HepG2 (cell line): ENCODE measurements at regions not wholly inside any gene's neighbourhood (a gene's known extent, or its start where the extent isn't known, plus 50 kb on each side); places are given as distances from the start of the nearest gene placed in this dataset.

ENCODE experiments used
- ASH2L ChIP-seq: fragments of 300-600, 200-600 bp; sonication (generic); IDR thresholded peaks from 2 replicates; pipeline ENCODE4 v1.7.0; 2017; ENCODE audit warnings: low read depth, mild to moderate bottlenecking, moderate library complexity, mixed read lengths, low read length; ENCODE audit not compliant: insufficient read length
- BRD4 ChIP-seq: sonication (generic); formaldehyde crosslinking; IDR thresholded peaks from 2 replicates; pipeline ENCODE4 v1.4.0; 2020; ENCODE audit warnings: missing genetic modification reagents
- BRF2 ChIP-seq: sonication (generic); formaldehyde crosslinking; IDR thresholded peaks from 2 replicates; pipeline ENCODE4 v1.8.1; 2022; ENCODE audit warnings: mild to moderate bottlenecking, missing genetic modification reagents
- CREB3 ChIP-seq: sonication (generic); formaldehyde crosslinking; IDR thresholded peaks from 2 replicates; pipeline ENCODE4 v1.5.0; 2020; ENCODE audit warnings: missing genetic modification reagents
- DRAP1 ChIP-seq: IDR thresholded peaks from 2 replicates; pipeline ENCODE4 v1.6.1; 2016; ENCODE audit warnings: missing genetic modification reagents, missing compliant biosample characterization
- FOXK2 ChIP-seq: fragments of 450-650 bp; IDR thresholded peaks from 2 replicates; pipeline ENCODE4 v1.6.1; 2016
- JUNB ChIP-seq: sonication (generic); formaldehyde crosslinking; IDR thresholded peaks from 2 replicates; pipeline ENCODE4 v1.8.0; 2022; ENCODE audit warnings: missing genetic modification reagents, mild to moderate bottlenecking, borderline replicate concordance
- MBNL3 ChIP-seq: fragments of 250-450 bp; sonication (Bioruptor Pico); conservative IDR thresholded peaks from 2 replicates; pipeline ENCODE4 v1.8.0; 2022; ENCODE audit warnings: mild to moderate bottlenecking, inconsistent platforms
- MEIS2 ChIP-seq: sonication (generic); formaldehyde crosslinking; IDR thresholded peaks from 2 replicates; pipeline ENCODE4 v1.9.0; 2021; ENCODE audit warnings: mild to moderate bottlenecking, missing genetic modification reagents
- NFRKB ChIP-seq: fragments of 450-650 bp; IDR thresholded peaks from 2 replicates; pipeline ENCODE4 v1.6.1; 2017
- PHF21A ChIP-seq: sonication (generic); formaldehyde crosslinking; IDR thresholded peaks from 2 replicates; pipeline ENCODE4 v1.5.0; 2020; ENCODE audit warnings: mild to moderate bottlenecking, missing genetic modification reagents
- PHF5A ChIP-seq: IDR thresholded peaks from one replicate; pipeline ENCODE4 v1.6.1; 2018; ENCODE audit warnings: low read depth, missing genetic modification reagents; ENCODE audit not compliant: unreplicated experiment
- POLR2A ChIP-seq, 2 experiments: IDR thresholded peaks; 2 replicates each; pipeline ENCODE4 v1.6.1; 2011; ENCODE audit warnings: low read depth in 2 of 2, low read length in 2 of 2, mild to moderate bottlenecking in 1 of 2, moderate library complexity in 1 of 2; ENCODE audit not compliant: insufficient read depth in 1 of 2
- SOX6 ChIP-seq, 2 experiments: fragments of 450-650 bp in 1 of 2; sonication (generic) in 1 of 2; formaldehyde crosslinking in 1 of 2; IDR thresholded peaks; 2 replicates each; pipeline versions ENCODE4 v1.4.0 to v1.6.1; 2017 to 2020; ENCODE audit warnings: antibody characterized with exemption in 1 of 2, mild to moderate bottlenecking in 1 of 2, missing genetic modification reagents in 1 of 2
- SPEN ChIP-seq: sonication (generic); formaldehyde crosslinking; IDR thresholded peaks from 2 replicates; pipeline ENCODE4 v1.5.1; 2020; ENCODE audit warnings: low read depth, mild to moderate bottlenecking, missing genetic modification reagents
- ZFP82 ChIP-seq: sonication (generic); formaldehyde crosslinking; IDR thresholded peaks from 2 replicates; pipeline ENCODE4 v1.5.1; 2020; ENCODE audit warnings: mild to moderate bottlenecking, missing genetic modification reagents, borderline replicate concordance
- ZMAT3 ChIP-seq: sonication (generic); formaldehyde crosslinking; conservative IDR thresholded peaks from 2 replicates; pipeline ENCODE4 v1.7.0; 2021; ENCODE audit warnings: missing genetic modification reagents
- ZNF292 ChIP-seq: sonication (generic); formaldehyde crosslinking; IDR thresholded peaks from 2 replicates; pipeline ENCODE4 v1.8.1; 2022; ENCODE audit warnings: mild to moderate bottlenecking, low read depth, missing genetic modification reagents, borderline replicate concordance
- ZNF614 ChIP-seq: IDR thresholded peaks from 2 replicates; pipeline ENCODE4 v1.6.1; 2018; ENCODE audit warnings: missing biosample characterization, missing genetic modification reagents, inconsistent platforms, borderline replicate concordance
- ZNF616 ChIP-seq: sonication (generic); formaldehyde crosslinking; IDR thresholded peaks from 2 replicates; pipeline ENCODE4 v1.5.0; 2020; ENCODE audit warnings: low read depth, mild to moderate bottlenecking, missing genetic modification reagents
- ZNF703 ChIP-seq: sonication (generic); formaldehyde crosslinking; IDR thresholded peaks from 2 replicates; pipeline ENCODE4 v1.5.1; 2020; ENCODE audit warnings: missing genetic modification reagents, mild to moderate bottlenecking, moderate library complexity, borderline replicate concordance
- TF ChIP-seq, protein P1 (sequence below): fragments of 450-650 bp; IDR thresholded peaks from 2 replicates; pipeline ENCODE4 v1.6.1; 2017

DNA sequence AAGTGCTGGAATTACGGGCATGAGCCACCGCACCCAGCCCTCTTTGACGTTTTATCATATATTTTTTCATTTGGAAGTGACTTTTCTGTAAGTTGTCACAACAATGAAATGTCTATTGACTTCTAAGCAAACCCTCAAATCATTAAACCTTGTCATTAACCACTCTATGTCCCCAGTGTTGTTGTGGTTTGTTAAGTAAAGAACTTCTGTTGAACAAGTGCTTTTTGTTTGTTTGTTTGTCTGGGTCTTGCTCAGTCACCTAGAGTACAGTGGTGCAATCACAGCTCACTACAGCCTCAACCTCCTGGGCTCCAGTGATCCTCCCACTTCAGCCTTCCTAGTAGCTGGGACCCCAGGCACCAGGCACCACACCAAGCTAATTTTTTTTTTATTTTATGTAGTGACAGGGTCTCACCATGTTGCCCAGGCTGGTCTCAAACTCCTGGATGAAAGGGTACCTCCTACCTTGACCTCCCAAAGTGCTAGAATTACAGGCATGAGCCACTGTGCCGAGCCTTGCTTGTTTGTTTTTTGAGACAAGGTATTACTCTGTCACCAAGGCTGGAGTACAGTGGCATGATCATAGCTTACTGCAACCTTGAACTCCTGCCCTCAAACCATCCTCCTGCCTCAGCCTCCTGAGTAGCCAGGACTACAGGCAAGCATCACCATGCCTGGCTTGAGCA lies 57.6 kb upstream of the LOC128125822 start (continued):
- TF ChIP-seq, protein P1, sequence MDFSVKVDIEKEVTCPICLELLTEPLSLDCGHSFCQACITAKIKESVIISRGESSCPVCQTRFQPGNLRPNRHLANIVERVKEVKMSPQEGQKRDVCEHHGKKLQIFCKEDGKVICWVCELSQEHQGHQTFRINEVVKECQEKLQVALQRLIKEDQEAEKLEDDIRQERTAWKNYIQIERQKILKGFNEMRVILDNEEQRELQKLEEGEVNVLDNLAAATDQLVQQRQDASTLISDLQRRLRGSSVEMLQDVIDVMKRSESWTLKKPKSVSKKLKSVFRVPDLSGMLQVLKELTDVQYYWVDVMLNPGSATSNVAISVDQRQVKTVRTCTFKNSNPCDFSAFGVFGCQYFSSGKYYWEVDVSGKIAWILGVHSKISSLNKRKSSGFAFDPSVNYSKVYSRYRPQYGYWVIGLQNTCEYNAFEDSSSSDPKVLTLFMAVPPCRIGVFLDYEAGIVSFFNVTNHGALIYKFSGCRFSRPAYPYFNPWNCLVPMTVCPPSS: no peak
- TF ChIP-seq ZFP82 (CRISPR knock-in tag) (no peak), ZNF292 (peak; percentile 55; the same call in 1 of the 2 replicates), MBNL3 (no peak), SPEN (CRISPR knock-in tag) (0 out of 2 replicates have a peak, but pooled peaks have one; percentile 4), SOX6 (IDR thresholded peaks at IDR 0.05) (no peak), SOX6 (CRISPR knock-in tag; IDR thresholded peaks at IDR 0.05) (peak; percentile 89; the same call in 1 of the 2 replicates), PHF5A (CRISPR knock-in tag) (peak; percentile 25), CREB3 (CRISPR knock-in tag) (no peak), DRAP1 (CRISPR knock-in tag) (no peak), PHF21A (peak; percentile 63), NFRKB (no peak), FOXK2 (peak; percentile 50; the same call in 1 of the 2 replicates), ZNF616 (CRISPR knock-in tag) (0 out of 2 replicates have a peak, but pooled peaks have one; percentile 34), ZMAT3 (CRISPR knock-in tag) (peak; percentile 79), BRF2 (CRISPR knock-in tag) (peak; percentile 14; the same call in 1 of the 2 replicates), POLR2A (IDR thresholded peaks at IDR 0.05; ENCODE audit: insufficient read depth in 1 of 2, low read depth in 2 of 2, low read length in 2 of 2) (peak; percentile 27 to 55; a peak in 1 of 4 replicates), MEIS2 (CRISPR knock-in tag) (peak; percentile 27; the same call in 1 of the 2 replicates), ASH2L (peak; percentile 97), JUNB (CRISPR knock-in tag) (peak; percentile 51; the same call in 1 of the 2 replicates), ZNF703 (CRISPR knock-in tag) (peak; percentile 56; the same call in 1 of the 2 replicates), ZNF614 (CRISPR knock-in tag) (0 out of 2 replicates have a peak, but pooled peaks have one; percentile 13), BRD4 (CRISPR knock-in tag) (no peak; the same call in none of the 2 replicates)
